NCI-H2196 (cell line): ENCODE measurements at regions not wholly inside any gene's neighbourhood (a gene's known extent, or its start where the extent isn't known, plus 50 kb on each side); places are given as distances from the start of the nearest gene placed in this dataset.

Experiments used
- DNase-seq: peaks from one replicate; lab custom pipeline; 2025; ENCODE audit not compliant: unreplicated experiment; lab: John Stamatoyannopoulos, UW

GRCh38 chr11:37560346-37560745 lies 962.3 kb upstream of the RAG2 start:
- DNase-seq: no peak

- DNase-seq: no peak
Observed at GRCh38 chr11:37558619-37559210, 960.7 kb upstream of the RAG2 start.

- no peak for DNase-seq
Observed at GRCh38 chr11:37557990-37558389, 960.0 kb upstream of the RAG2 start.

- no peak for DNase-seq
Observed at GRCh38 chr11:37552284-37552683, 954.2 kb upstream of the RAG2 start.

- DNase-seq: no peak
Observed at GRCh38 chr11:37544491-37544890, 946.5 kb upstream of the RAG2 start.

- DNase-seq: peak; percentile 4
Observed at GRCh38 chr11:37533830-37534229, 935.8 kb upstream of the RAG2 start.

GRCh38 chr11:37533087-37533486 lies 935.1 kb upstream of the RAG2 start:
- DNase-seq: no peak

- DNase-seq: no peak
Observed at GRCh38 chr11:37532271-37532670, 934.2 kb upstream of the RAG2 start.

GRCh38 chr11:37527545-37527944 lies 929.5 kb upstream of the RAG2 start:
- DNase-seq: no peak

GRCh38 chr11:37525336-37525735 lies 927.3 kb upstream of the RAG2 start:
- no peak for DNase-seq

GRCh38 chr11:37519781-37520180 lies 921.7 kb upstream of the RAG2 start:
- DNase-seq: no peak

GRCh38 chr11:37512156-37512780 lies 914.2 kb upstream of the RAG2 start:
- no peak for DNase-seq

GRCh38 chr11:37511425-37511933 lies 913.4 kb upstream of the RAG2 start:
- no peak for DNase-seq

GRCh38 chr11:37509506-37509905 lies 911.5 kb upstream of the RAG2 start:
- DNase-seq: no peak

GRCh38 chr11:37506531-37506930 lies 908.5 kb upstream of the RAG2 start:
- DNase-seq: no peak

- no peak for DNase-seq
Observed at GRCh38 chr11:37505406-37505805, 907.4 kb upstream of the RAG2 start.

GRCh38 chr11:37504921-37505320 lies 906.9 kb upstream of the RAG2 start:
- DNase-seq: no peak

GRCh38 chr11:37504060-37504611 lies 906.1 kb upstream of the RAG2 start:
- no peak for DNase-seq

- DNase-seq: no peak
Observed at GRCh38 chr11:37503411-37504059, 905.5 kb upstream of the RAG2 start.

GRCh38 chr11:37502202-37502601 lies 904.2 kb upstream of the RAG2 start:
- DNase-seq: no peak

- DNase-seq: no peak
Observed at GRCh38 chr11:37500425-37500824, 902.4 kb upstream of the RAG2 start.

GRCh38 chr11:37497326-37497725 lies 899.3 kb upstream of the RAG2 start:
- DNase-seq: no peak
